ENCODE measurements at regions not wholly inside any gene's neighbourhood (a gene's known extent, or its start where the extent isn't known, plus 50 kb on each side); places are given as distances from the start of the nearest gene placed in this dataset.

- no peak for TF ChIP-seq POLR2A (IDR thresholded peaks at IDR 0.05)
- TF ChIP-seq POLR2AphosphoS5 (IDR thresholded peaks at IDR 0.05), result no peak
- no peak for TF ChIP-seq CTCF (IDR thresholded peaks at IDR 0.05 in 8 of 11, conservative IDR thresholded peaks at IDR 0.05 in 3 of 11)
These were observed 50.3 kb upstream of the CLDN10 start for GRCh38 chr13:95502216-95502615.

Measured in spleen (tissue), 7 donors.